ENCODE measurements at regions not wholly inside any gene's neighbourhood (a gene's known extent, or its start where the extent isn't known, plus 50 kb on each side); places are given as distances from the start of the nearest gene placed in this dataset.
"Not testable (repeated sequence)": the region's sequence is repeated elsewhere in the genome, so short reads cannot be mapped to it uniquely, and the experiment has no call there.

DNA sequence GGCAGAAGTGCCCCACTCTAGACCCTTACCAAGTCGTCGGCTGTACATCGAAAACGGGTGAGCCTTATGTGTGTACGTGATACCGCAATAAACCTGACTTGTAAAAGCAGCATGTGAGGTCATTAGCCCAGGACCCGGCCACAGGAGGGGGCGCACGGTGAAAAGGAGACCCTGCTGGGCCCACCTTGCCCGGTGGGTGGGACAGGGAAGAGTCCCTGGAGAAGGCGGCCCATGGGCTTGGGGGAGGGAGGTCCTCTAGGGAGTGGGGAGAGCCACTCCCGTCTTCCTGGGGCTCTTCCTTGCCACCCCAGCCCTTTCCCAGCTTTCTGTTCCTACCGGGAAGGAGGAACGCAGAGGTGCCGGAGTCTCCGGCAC, 188.8 kb downstream of the NPIPB11 start:
- not testable (repeated sequence) for FAIRE-seq

DNA sequence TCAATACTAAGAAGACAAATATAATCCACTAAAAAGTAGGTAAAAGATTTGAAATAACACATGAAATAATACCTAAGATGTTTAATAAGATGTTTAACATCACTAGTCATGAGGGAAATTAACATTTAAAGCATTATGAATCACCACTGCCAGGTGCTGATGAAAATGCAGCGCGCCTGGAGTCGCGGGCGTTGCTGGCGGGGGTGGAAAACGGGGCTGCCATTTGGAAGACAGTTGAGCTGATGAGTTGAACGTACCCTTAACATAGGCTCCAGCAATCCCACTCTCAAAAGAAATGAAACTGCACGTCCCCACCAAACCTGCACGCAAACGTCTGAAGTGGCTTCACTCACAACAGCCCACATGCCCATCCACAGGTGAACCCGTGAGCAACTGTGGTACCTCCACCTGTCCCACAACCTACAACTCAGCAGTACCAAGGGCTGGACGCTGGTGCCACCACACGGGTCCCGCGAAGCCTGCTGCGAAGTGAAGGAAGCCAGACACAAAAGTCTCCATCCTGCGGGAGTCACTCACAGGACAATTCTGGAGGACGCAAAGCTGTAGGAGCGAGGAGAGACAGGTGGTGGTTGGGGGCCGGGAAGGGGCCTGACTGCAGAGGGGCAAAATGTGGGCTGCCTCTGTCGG, 189.3 kb downstream of the NPIPB11 start:
- not testable (repeated sequence) for FAIRE-seq

DNA sequence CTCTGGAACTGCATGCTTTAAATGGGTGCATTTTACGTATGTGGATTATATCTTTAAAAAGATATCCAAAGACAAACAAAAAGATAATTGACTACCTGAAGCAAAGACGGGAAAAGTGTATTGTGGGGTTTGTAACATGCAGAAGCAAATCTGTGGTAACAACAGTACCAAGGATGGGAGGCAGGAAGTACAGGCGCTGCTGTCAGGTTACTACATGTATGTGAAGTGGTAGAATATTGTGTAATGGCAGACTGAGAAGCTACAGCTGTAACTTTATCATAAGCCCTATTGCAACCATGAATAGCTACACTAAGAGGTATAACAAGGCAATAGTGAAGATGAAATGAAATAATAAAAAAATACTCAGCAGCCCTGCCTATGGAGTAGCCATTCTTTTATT, 192.7 kb downstream of the NPIPB11 start:
- not testable (repeated sequence) for FAIRE-seq

DNA sequence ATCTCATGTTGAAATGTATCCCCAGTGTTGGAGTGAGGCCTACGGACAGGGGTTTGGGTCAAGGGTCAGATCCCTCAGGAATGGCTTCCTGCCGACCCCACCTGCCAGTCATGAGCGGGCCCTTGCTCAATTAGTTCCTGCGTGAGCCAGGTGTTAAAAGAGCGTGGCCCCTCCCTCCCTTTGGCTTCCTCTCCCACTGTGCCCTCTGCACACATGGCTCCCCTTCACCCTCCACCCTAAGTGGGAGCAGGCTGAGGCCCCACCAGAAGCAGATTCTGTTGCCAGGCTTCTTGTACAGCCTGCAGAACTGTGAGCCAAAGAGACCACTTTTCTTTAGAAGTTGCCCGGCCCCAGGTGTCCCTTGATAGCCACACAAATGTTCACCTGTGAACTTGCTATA, 193.3 kb downstream of the NPIPB11 start:
- not testable (repeated sequence) for FAIRE-seq

DNA sequence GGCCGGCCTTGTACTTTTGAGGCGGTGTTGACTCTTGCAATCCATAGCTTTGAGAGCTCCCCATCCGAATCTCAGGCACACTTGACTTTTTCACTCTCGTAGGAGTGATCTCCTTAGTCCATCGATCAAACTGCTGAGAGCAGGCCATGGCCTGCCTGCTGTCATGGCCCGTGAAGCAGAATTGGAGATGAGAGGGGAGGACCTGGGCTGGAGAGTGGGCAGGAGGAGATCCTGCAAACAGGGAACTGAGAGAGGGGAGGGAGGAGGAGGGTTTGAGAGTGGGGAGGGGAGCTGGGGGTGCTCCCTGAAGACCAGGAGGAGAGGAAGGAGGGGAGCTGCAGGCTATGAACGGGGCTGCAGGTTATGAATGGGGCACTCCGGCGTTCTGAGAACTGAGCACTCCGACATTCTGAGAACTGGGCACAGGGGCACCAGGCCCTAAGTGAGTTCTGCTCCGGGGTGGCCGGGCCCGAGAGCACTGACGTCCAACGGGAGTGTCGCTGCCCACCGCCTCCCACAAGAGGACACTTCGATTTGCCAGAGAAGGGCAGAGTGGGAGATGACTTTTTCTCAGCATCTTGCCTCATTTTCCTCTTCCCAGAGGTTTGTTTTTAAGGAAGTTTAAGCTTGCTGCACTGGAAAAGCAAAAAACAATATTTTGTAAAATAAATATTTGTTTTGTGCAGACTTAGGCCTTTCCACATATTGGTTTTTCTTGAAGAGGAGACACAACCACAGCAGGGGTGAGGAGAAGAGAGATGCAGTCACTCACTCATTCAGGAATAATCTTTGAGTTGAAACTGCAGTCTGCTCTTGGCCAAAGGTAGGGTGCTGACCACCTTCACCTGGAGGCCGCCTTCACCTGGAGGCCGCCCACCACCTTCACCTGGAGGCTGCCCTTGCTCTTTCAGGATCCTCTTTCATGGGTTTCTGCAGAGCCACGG, 194.2 kb downstream of the NPIPB11 start:
- not testable (repeated sequence) for FAIRE-seq

DNA sequence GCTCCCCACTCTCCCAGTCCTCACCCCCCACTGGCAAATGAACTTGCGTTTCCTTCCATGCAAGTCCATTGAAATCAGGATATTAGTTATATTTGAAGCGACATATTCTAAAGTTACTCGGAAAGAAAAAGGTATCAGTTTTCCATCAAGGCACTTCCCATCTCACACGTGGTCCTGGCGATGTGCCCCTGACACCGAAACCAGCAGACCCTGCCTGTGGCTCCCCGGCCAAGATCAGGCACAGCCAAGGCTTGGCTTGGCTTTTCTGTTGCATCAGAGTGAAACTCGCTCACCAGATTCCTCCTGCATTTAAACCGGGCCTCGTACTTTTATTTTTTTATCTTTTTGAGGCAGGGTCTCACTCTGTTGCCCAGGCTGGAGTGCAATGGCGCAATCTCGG, 195.1 kb downstream of the NPIPB11 start:
- FAIRE-seq = not testable (repeated sequence)

DNA sequence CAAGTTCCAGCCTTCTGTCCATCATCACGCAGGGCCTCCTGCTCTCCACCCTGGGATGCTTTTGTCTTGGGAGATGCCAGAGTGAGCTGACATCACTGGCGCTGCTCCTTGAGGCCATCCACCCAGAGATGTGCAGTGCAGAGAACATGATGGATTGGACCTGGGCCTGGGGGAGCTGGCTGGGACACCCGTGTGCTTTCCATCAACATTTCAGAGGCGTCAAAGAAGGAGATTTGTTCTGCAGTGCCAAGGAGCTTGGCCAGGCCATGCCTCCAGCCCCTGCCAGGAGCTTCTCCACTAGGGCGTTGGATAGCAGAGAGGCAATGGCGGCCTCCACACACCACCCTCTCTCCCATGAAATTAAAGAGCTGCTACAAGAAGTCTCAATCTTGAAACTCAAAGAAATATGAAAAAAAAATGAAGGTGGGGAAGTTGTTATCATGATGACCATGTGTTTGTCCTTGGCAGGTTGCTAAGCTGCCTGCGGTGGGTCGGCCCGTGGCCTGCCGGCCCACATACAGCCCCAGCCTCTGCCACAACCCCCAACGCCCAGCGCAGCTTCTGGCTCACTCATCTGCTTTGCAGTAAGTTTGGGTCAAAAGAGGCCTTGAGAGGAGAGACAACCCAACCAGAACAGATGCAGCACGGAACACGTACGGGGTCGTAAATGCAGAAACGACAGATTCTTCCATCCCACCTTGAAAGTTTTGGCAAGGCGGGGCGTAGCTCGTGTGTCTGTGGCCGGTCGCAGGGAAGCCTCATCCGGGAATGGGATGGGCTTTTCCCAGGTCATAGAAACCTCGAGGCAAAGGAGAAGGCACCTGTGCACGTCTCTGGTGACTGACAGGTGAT, 196.0 kb downstream of the NPIPB11 start:
- FAIRE-seq = not testable (repeated sequence)

DNA sequence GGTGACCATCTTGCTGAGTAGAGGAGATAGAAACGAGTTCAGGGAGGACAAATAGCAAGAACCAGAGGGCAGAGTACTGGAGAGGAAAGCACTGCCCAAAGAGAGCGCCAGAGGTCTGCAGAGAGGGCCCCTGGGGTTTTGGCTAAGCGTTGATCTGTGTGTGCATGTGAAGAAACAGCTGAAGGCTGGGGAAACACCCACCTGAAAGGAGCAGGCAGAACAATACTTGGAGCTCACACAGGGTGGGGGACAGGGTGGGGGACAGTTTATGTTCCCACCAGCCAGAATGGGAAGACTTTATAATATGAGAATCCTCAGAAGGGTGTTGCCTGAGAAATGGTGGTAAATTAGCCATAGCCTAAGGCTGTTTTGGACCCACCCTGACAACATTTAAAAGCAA, 200.4 kb downstream of the NPIPB11 start:
- FAIRE-seq = not testable (repeated sequence)

DNA sequence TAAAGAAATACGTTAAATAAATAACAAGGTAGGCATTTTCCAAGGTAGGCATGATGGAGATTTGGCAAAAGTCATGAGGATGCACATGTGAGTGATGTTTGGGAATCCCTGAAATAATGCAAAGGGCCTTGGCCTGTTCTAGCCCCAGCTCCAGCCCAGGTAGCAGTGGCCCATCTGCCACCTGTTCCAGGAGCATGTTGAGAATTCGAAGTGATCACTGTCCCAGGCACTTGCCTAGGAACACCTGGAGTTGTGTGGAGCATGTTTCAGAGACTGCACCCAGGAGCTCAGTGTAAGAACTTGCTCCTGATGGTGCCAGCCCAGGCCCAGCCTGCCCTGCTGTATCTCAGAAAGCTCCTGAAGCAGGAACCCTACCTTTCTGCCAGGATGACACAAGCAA, 201.4 kb downstream of the NPIPB11 start:
- not testable (repeated sequence) for FAIRE-seq

DNA sequence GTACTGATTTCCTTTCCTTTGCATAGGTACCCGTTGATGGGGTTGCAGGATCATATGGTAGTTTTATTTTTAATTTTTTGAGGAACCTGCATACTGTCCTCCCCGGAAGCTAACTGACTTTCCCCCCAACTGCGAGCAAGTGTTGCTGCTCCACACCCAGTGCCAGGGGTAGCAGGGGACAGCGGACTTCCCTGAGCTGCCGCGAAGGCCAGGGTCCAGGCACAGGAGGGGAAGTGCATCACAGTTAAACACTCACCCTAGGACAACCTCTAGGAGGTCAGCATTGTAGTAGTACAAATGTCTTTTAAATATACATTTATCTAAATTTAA, 201.7 kb downstream of the NPIPB11 start:
- FAIRE-seq = no peak

DNA sequence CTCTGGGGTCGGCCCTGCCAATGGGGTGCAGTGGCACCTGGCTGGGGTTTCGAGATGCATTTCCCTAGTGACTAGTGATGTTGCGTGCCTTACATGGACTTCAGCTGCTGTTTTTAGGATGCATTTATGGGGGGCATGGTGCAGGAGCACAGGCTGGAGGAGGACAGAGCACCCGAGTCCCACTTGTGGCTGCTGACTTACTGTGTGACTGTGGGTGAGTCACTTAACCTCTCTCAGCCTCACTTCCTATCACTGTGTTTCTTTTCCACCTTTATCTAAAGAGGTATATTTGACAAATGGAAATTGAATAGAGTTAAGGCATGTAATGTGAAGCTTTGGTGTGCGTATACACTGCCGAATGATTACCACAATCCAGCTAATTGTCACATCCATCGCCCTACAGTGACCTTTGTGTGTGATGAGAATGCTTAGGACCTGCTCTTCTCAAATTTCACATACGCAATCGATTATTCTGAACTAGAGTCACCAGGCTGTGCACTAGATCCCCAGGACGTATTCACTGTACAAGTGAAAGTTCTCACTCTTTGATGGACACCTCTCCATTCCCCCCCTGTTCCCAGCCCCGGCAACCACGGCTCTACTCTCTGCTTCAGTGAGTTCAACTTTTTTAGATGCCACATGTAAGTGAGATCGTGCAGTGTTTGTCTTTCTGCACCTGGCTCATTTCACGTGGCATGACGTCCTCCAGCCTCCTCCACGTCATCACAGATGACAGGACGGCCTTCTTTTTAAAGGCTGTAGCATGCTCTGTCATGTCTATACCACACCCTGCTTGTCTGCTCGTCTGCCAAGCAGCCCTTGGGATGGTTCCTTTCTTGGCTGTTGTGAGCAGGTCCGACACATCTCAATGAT, 202.3 kb downstream of the NPIPB11 start:
- not testable (repeated sequence) for FAIRE-seq

DNA sequence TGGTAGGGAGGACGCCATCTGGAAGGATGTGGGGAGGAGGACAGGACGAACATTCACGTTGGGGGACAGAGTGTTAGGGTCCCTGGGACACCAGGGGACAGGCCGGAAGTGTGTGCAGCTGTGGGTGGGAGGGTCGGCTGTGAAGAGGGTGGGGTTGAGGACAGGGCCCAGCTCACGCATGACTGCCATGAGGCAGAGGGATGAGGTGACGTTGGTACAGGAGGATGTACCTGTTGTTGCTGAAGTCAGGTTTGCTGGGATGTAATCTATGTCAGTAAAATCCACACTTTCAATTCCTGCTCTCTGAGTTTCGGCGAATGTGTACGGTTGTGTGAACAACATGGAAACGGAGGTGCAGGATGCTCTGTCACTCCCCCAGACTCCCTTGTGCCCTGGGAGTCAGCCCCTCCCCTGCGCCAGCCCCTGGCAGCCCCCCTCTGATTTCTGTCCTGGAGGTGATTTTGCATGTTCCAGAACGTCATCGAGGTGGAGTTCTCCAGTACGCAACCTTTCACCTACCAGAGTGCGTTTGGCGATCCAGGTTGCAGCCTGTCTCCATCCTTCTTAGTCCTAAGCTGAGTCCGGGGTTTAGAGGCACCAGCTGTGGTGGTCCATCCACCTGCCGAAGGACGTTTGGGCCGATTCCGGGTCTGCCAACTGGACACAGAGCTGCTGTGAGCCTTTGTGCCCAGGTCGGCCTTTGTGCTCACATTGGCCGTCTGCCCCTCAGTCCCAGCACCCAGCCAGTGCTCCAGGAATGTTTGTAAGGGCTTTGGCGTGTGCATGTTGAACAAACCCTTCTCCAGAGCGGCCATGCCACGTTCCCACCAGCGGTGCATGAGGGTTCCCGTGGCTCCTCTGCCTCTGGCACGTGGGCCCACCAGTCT, 203.2 kb downstream of the NPIPB11 start:
- FAIRE-seq = not testable (repeated sequence)

DNA sequence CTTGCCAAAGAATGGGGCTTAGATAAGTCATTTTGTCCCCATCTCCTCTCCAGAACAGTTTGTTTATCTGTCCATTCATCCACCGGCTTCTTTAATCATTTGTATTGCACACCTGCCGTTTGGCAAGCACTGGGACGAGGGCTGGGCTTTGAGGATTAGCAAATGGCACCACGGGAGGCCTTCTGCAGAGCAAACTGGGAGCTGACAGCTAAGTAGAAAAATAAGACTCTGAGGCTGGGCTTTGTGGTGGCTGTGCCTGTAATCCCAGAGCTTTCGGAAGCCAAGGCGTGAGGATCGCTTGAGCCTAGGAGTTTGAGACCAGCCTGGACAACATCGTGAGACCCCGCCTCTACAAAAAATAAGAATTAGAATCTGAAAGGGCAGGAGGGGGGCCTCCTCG, 203.9 kb downstream of the NPIPB11 start:
- not testable (repeated sequence) for FAIRE-seq

DNA sequence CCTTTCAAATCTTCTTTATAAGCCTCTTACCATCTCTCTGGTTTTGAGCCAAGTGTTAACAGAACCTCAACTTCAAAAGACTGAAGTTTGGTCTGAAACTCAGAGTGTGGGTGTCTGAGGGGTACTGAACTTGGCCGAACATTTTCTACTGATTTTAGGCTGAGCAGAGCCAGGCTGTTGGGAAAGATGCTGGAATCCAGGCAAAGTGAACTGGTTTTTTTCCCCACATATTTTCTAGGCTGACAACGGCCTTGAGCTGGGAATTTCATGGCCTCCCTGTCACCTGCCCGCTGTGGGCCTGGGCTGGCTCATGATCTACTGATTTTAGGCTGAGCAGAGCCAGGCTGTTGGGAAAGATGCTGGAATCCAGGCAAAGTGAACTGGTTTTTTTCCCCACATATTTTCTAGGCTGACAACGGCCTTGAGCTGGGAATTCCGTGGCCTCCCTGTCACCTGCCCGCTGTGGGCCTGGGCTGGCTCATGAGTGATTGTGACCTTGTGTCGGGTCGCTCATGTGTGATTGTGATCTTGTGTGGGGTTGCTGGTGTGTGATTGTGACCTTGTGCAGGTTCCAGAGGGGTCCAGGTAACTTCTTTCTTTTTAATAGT, 204.4 kb downstream of the NPIPB11 start:
- not testable (repeated sequence) for FAIRE-seq

DNA sequence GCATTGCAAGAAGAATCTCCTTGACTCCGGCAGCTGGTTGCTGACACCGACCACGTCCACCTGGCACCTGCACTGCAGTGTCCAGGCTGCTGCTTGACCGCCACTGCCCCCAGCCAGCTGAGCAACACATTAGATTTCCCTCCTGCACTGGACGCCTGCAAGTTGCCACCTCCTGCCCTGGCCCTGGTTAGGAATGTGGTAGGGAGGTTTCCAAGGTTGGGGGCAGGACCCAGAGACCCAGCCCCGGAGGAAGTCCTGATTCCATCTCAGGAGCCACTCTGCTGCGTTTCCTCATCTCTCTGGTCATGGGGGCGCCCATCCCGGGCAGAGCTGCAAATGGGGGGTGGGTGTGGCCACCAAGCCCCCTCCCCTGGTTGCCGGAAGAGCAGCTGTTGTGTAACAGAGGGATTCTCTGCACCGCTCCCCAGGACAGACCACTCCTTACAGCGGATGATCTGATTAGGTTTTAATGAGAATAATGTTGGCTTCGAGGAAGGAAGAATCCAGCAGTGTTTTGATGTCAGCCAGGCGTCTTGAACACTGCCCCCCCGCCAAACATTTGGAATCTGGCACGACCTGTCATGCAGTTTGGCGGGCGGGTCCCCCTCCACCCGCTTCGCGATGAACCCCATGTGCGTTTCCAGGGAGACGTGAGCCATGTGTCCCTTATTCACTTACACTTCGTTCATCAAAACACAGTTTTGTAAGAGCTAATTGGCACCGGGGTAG, 205.1 kb downstream of the NPIPB11 start:
- not testable (repeated sequence) for FAIRE-seq

DNA sequence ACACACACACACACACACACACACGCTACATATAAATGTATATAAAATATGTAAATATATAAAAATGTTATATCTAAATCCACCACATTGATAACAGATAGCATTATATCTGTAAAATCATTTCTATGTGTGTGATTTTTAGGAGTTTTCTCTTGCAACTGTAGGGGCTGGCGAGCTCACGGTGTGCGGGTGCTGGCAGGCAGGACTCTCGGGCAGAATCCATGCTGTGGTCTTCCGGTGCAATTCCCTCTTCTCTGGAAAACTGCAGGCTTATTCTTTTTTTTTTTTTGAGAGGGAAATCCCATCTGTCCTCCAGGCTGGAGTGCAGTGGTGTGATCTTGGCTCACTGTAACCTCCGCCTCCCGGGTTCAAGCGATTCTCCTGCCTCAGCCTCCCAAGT, 205.8 kb downstream of the NPIPB11 start:
- FAIRE-seq = not testable (repeated sequence)

DNA sequence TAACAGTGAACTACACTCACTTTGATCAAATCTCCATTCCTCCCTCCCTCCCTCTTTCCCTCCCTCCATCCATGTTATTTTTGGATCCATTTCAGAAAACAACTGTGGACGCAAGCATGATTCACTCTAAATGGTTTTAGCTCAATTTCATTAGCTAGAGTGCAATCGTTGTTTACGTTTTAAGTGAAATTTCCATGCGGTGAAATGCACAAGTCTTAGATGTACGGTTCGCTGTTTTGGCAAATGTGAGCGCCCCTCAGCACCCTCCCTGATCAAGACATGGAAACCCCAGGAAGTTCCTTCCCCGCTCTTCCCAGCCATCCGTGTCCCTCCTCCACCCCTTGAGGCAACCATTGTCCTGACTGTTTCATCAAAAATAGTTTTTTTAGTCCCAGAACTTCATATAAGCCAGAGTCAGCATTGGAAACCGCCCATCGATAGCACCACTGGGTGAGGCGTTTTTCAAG, 206.3 kb downstream of the NPIPB11 start:
- FAIRE-seq = peak; percentile 83

DNA sequence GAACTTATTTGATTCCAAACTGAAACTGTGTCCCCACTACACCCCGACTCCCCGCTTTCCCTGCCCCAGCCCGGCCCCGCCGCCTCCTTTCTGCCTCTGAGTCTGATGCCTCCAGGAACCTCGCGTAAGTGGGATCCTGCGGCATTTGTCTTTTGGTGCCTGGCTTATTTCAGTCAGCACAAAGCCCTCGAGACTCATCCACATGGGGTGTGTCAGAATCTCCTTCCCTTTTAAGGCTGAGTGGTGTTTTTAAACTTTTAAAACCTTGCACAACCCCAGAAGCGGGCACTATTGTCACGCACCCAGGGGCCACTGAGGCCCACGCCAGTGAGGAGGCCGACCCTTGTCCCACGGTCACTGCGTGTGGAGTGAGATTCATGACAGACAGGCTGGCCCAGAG, 206.9 kb downstream of the NPIPB11 start:
- FAIRE-seq = not testable (repeated sequence)

DNA sequence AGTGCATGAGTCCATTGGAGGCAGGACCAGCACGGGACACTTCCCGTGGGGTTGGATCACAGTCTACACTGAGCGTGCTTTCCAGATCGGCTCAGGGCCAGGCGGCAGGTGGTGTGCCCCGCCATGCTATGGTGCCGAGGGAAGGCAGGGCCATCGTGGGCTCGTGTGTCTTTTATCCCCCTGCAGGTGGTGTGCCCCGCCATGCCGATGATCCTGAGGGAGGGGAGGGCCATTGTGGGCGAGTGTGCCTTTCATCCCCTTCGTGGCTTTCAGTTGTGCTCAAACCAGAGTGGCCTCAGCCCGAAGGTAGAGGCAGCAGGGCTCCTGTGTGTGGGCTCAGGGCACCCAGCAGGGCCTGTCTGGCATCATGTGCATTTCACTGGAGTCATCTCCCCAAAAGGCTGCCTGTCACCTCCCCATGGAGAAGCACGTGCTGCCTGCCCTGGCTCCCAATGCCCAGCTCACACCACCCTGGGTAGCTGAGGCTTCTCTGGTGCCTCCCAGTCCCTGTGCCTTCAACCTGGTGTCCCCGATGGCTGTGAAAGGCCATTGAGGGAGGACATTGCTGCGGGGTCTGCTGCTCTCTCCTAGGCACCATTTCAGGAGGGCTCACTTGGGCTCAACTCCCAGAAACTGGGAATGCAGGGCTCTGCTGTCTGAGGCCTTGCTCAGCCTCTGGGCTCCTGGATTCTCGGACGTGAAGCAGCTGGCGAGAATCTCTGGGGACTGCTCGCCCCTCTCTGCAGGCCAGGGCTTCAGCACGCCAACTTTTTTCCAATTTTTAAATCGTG, 207.6 kb downstream of the NPIPB11 start:
- FAIRE-seq = no peak
